ENCODE measurements at regions not wholly inside any gene's neighbourhood (a gene's known extent, or its start where the extent isn't known, plus 50 kb on each side); places are given as distances from the start of the nearest gene placed in this dataset.

DNA sequence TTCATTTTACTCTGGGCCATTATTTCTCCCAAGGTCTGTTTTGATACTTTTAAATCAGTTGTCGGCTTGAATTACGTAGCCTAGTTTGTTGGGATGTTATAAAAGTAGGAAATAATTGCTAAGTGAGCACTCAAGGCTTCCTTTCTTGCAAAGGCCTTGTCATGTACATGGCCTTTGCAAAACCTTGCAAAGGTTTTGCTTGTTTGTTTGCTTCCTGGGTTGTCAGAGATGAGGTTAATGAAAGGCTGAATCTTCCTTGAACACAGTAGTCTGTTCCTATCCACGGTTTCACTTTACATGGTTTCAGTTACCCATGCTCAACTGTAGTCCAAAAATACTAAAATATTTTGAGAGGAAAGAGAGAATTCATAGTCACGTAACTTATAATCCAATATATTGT, 113.5 kb downstream of the NAA11 start:
- TF ChIP-seq, protein P1, sequence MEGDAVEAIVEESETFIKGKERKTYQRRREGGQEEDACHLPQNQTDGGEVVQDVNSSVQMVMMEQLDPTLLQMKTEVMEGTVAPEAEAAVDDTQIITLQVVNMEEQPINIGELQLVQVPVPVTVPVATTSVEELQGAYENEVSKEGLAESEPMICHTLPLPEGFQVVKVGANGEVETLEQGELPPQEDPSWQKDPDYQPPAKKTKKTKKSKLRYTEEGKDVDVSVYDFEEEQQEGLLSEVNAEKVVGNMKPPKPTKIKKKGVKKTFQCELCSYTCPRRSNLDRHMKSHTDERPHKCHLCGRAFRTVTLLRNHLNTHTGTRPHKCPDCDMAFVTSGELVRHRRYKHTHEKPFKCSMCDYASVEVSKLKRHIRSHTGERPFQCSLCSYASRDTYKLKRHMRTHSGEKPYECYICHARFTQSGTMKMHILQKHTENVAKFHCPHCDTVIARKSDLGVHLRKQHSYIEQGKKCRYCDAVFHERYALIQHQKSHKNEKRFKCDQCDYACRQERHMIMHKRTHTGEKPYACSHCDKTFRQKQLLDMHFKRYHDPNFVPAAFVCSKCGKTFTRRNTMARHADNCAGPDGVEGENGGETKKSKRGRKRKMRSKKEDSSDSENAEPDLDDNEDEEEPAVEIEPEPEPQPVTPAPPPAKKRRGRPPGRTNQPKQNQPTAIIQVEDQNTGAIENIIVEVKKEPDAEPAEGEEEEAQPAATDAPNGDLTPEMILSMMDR (IDR thresholded peaks at IDR 0.05) = no peak
- TF ChIP-seq POLR2A (IDR thresholded peaks at IDR 0.05) = no peak

All from esophagus squamous epithelium (tissue), 4 donors.